ENCODE measurements at regions not wholly inside any gene's neighbourhood (a gene's known extent, or its start where the extent isn't known, plus 50 kb on each side); places are given as distances from the start of the nearest gene placed in this dataset.

- DNase-seq, result no peak
Measured at GRCh38 chr1:73627723-73628122, 570.3 kb downstream of the LRRIQ3 start.

DNA sequence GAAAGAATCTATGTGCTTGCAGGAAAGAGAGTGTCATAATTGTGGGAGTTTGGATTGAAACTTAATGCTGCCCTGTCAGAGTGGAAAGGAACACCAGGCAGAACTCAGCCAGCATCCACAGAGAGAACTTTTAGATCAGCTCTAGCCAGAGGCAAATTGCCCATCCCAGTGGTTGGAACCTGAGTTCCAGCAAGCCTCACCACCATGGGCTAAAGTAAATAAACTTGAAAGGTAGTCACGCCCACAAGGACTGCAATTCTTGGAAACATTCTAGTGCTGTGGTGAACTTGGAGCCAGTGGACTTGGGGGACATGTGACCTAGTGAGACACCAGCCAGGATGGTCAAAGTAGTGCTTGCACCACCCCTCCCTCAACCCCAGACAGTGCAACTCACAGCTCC, 571.6 kb downstream of the LRRIQ3 start:
- DNase-seq, result no peak

GRCh38 chr1:73623946-73624345, 574.0 kb downstream of the LRRIQ3 start:
- DNase-seq, result no peak

GRCh38 chr1:73617145-73617544, 580.8 kb downstream of the LRRIQ3 start:
- DNase-seq, result no peak

DNA sequence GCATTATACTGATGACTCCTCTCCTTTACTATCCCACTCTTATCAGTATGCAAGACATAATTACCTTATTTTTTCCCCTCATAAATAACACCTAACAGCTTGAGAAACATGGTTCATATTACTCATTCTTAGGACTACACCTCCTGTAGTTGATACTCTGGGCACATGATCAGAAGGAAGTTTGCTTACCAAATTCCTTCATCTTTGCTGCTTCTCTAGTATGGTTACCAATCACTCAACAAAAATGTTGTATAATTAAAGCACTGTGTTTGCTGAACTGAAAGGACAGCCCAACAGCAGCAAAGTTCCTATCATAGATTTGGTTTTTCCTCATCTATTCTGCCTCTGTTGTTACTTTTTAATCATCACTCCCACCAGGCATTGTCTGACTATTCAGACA, 586.3 kb downstream of the LRRIQ3 start:
- no peak for DNase-seq

DNA sequence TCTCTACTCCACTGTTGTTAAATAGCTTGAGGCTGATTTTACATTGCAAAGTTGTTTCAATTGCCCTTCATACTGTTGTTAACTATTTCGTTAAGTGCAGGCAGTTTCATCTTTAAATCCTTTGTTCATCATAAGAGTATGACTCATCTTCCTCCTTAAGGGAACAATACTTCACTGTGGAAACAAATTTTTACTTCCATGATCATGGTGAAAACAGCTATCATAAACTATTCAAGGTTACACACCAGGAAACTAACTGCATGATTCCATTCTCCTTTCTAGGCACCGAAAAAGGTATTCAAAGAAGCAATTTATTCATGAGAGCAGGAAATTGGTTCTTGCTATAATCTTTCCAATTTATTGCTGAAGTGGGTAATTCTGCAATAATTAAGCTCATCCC, 593.2 kb downstream of the LRRIQ3 start:
- no peak for DNase-seq

DNA sequence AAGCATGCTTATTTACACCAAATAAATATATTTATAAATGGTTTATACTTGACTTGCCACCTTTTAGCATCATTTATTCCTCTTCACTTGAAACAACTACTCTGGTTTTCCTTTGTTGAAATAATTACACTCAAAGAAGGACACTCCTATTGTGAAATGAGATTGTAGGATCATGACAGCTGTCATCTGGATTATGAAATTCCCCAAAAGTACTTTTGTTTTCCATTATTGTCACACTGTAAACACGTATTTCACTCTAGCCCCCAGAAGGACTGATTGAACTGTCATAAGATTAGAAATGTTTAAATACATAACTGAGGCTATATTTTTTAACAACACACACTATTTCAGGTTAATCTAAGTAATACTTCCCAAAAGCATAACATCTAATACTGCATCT, 593.8 kb downstream of the LRRIQ3 start:
- no peak for DNase-seq

GRCh38 chr1:73593804-73594203, 604.2 kb downstream of the LRRIQ3 start:
- DNase-seq, result no peak

GRCh38 chr1:73593364-73593763, 604.6 kb downstream of the LRRIQ3 start:
- DNase-seq, result peak; percentile 17

DNA sequence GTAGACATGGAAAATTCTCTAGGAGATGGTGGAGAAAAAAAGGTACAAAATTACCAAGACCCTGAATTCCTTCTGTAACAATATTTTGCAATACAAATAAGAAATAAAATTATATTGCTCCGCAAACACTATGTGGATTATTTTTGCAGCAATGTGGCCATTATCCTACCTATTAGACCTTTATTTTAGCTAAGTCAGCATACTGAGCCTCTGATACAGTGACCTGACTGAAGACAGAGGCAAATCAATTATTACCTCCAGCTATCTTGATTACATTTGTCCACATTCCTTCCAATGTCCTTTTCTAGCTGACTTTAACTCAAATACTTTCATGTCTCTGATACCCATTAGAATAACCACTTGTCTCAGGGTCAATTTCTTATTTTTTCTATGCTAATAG, 610.9 kb downstream of the LRRIQ3 start:
- no peak for DNase-seq

- no peak for DNase-seq
Measured at GRCh38 chr1:73577206-73577605, 620.8 kb downstream of the LRRIQ3 start.

GRCh38 chr1:73576083-73576482, 621.9 kb downstream of the LRRIQ3 start:
- no peak for DNase-seq

DNA sequence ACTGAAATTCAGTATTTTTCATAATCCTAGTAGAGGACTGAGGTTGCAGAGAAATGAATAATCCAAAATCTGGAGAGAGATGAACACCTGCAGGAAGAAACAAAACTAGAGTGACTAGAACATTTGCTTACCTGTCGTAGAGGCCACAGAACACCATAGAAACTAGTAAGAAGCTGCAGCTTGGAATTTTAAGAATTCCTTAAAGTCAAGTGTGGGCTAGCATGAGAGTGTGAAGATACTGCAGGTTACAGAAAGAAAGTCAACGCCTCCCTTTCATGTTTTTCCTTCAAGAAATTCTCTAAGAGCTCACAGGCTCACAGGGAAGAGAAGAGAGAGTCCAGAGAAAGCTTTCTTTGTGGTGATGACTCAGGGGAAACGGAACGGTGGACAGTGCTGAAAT, 633.7 kb downstream of the LRRIQ3 start:
- no peak for DNase-seq

- DNase-seq, result no peak
Measured at GRCh38 chr1:73556270-73556669, 641.7 kb downstream of the LRRIQ3 start.

DNA sequence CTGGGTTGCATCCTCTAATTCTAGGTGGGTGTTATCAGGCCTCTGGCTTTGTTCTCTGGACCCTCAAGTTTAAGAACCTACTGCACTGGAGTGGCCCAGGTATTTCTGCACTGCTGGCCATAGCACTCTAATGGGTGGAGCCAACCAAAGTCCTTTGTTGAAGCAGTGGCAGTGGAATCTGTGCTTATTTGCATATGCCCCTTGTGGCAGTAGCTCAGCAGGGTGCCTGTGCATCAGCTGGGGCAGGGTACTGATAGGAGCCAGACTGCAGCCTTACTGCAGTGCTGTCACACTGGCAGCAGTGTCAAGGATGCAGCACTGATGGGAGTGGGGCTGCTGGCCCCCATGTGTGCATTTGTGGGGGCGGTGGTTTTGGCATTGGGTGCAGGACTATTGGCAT, 660.6 kb downstream of the LRRIQ3 start:
- DNase-seq, result no peak

DNA sequence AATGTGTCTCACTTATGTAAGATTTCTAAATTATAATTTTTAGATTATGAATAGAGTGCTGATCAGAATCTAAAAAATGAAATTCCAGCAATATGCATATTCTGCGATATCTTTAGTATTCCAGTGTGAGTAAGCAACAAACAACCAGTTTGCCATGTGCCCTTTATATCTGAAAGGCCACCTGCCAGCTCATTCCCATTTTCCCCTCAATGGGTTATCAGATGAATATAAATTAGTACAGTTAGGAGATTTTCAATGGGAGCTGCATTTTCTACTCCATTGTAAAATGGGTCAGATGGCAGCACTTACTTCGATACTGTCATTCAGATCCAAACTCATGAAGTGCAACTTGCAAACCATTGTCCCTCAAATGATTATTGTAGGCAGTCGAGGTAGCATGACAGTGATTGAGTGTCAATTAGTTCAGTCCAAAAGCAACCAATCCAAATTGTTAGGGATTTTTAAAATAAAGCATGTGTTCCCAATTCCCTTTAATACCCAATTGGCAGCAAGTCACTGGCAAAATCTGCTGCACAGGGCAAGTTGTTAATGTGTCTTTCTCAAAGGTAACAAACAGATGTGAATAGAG, 680.3 kb downstream of the LRRIQ3 start:
- no peak for DNase-seq

DNA sequence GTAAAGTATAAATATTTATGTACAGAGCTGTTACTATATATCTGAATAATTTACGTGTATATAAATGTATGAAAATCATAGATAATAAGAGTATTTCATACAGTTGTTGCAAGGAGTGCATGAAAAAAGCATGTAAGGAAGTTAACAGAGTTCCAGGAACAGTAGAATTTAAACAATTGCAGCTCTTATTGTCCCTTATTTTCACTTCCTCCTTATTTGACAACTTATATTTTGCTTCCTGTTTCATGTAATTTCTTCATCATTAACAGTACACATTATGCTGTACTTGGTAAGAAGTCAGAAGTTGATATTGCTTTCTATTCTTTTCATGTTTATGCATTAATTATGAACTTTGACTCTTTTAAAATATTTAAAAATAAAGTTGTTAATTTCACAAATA, 681.5 kb downstream of the LRRIQ3 start:
- no peak for DNase-seq

DNA sequence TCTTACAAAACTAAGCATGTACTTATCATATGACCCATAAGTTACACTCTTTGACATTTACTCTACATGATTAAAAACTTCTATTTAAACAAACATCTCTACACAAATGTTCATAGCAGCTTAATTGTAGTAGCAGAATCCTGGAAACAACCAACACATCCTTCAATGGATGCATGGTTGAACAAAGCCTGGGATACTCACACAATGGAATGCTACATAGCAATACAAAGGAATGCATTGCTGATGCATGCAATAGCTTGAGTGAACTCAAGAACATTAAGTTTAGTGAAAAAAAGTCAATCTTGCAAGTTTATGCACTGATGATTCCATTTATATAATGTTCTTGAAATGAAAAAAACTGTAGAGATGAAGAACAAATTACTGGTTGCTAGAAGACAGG, 686.9 kb downstream of the LRRIQ3 start:
- no peak for DNase-seq

DNA sequence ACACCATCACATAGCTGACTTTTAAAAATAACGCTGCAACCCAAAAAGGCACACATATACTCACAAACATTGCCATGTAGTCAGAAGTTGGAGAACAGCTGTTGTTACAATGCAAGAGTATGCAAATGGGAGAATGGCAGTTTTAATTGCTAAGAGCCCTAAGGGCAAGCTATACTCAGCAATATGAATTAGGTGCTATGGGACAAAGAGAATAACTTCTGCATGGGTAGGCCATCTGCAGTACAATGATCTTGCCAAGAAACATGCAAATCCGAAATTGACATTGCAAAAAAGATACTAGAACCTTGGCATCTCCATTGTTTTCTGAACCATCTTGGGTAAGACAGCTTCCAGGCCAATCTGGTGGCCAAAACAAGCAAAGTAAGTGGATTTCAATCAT, 697.8 kb downstream of the LRRIQ3 start:
- DNase-seq, result no peak

- no peak for DNase-seq
Measured at GRCh38 chr1:73499671-73500070, 698.3 kb downstream of the LRRIQ3 start.

DNA sequence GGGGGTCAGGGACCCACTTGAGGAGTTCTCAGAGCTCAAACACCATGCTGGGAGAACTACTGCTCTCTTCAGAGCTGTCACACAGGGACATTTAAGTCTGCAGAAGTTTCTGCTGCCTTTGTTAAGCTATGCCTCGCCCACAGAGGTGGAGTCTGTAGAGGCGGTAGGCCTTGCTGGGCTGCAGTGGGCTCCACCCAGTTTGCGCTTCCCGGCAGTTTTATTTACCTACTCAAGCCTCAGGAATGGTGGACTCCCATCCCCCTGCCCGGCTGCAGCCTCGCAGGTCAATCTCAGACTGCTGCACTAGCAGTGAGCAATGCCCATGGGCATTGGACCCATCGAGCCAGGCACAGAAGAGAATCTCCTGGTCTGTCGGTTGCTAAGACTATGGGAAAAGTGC, 706.4 kb downstream of the LRRIQ3 start:
- DNase-seq, result no peak

DNA sequence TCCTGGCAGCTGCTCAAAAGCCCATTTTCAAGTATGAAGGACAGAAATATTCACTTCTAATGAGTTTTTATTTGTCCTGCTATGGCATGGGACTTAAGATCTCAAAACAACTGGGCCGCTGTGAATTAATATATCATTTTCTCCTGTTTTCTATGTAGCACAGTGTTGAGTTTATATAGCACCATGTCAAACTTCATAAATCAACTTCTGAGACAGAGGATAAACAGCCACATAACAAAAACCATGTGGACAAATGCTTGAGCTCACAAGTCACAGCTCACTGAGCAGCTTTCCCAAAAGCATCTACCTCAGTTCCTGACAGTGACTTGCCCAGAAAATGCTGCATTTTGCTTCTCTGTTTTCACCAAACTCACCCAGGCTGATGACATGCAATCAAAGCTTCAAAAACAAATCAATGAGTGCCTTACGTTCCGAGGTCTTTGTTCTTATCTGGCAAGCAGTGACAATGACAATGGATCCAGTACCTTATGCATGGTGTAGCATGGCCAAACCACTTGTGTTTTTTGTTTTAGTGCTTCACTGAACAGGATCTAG, 722.6 kb downstream of the LRRIQ3 start:
- no peak for DNase-seq

DNA sequence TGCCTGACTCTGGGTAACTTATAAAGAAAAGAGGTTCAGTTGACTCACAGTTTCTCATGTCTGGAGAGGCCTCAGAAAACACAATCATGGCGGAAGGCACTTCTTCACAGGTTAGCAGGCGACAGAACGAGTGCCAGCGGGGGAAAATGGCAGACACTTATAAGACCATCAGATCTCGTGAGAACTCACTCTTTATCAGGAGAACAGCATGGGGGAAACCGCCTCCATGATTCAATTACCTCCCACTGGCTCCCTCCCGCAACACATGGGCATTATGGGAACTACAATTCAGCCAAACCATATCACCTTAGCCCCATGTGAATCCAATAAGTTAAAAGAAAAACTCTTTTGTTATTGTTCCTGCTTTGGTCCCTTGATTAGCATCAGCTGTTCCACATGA, 725.2 kb downstream of the LRRIQ3 start:
- DNase-seq, result no peak

GRCh38 chr1:73467731-73468130, 730.2 kb downstream of the LRRIQ3 start:
- DNase-seq, result no peak

GRCh38 chr1:73463873-73464272, 734.1 kb downstream of the LRRIQ3 start:
- DNase-seq, result no peak

- no peak for DNase-seq
Measured at GRCh38 chr1:73452522-73452921, 745.5 kb downstream of the LRRIQ3 start.
